NT2/D1 (cell line): ENCODE measurements at regions not wholly inside any gene's neighbourhood (a gene's known extent, or its start where the extent isn't known, plus 50 kb on each side); places are given as distances from the start of the nearest gene placed in this dataset.

Experiments
- YY1 ChIP-seq: IDR thresholded peaks from 2 replicates; pipeline ENCODE4 v1.6.1; 2011; ENCODE audit not compliant: insufficient read length, insufficient read depth
- ZNF274 ChIP-seq: IDR thresholded peaks from 2 replicates; pipeline ENCODE4 v1.6.1; 2011; ENCODE audit warnings: mild to moderate bottlenecking, low read depth, low read length

- no peak for TF ChIP-seq ZNF274
- no peak for TF ChIP-seq YY1
Observed at GRCh38 chr21:15408089-15408488, 321.7 kb upstream of the USP25 start.
